ENCODE measurements at regions not wholly inside any gene's neighbourhood (a gene's known extent, or its start where the extent isn't known, plus 50 kb on each side); places are given as distances from the start of the nearest gene placed in this dataset.
"Not testable (repeated sequence)": the region's sequence is repeated elsewhere in the genome, so short reads cannot be mapped to it uniquely, and the experiment has no call there.

- no peaks in the 10 kb centered on the region for H3K4me1 ChIP-seq
- TF ChIP-seq POLR2AphosphoS5 (IDR thresholded peaks at IDR 0.05; ENCODE audit: insufficient read depth in 1 of 2, low read depth in 1 of 2) (no peak), POLR2A (IDR thresholded peaks at IDR 0.05) (no peak), CTCF (IDR thresholded peaks at IDR 0.05) (no peak)
- H3K27me3 ChIP-seq = no peaks in the 10 kb centered on the region
- H3K4me3 ChIP-seq = no peak overlapping the region
- intact Hi-C loops (cut with DNase I) = no loop called here
- no peak overlapping the region for H3K27ac ChIP-seq
- H3K36me3 ChIP-seq = no peaks in the 10 kb centered on the region
- no peak for DNase-seq (ENCODE audit: extremely low spot score in 2 of 2)
- no peaks in the 10 kb centered on the region for H3K9me3 ChIP-seq
These were observed 740.7 kb downstream of the CETN3 start for GRCh38 chr5:89668821-89669220.

- no peaks in the 10 kb centered on the region for H3K9me3 ChIP-seq
- no peak overlapping the region for H3K4me3 ChIP-seq
- TF ChIP-seq POLR2AphosphoS5 (IDR thresholded peaks at IDR 0.05; ENCODE audit: insufficient read depth in 1 of 2, low read depth in 1 of 2) (no peak), CTCF (IDR thresholded peaks at IDR 0.05) (no peak), POLR2A (IDR thresholded peaks at IDR 0.05) (no peak)
- DNase-seq (ENCODE audit: extremely low spot score in 2 of 2) = no peak
- no peaks in the 10 kb centered on the region for H3K4me1 ChIP-seq
- no peaks in the 10 kb centered on the region for H3K27me3 ChIP-seq
- intact Hi-C loops (cut with DNase I) = no loop called here
- H3K36me3 ChIP-seq = no peaks in the 10 kb centered on the region
- no peak overlapping the region for H3K27ac ChIP-seq
These were observed 747.1 kb downstream of the CETN3 start for GRCh38 chr5:89662499-89662898.

- Histone ChIP-seq H3K36me3 (no peaks in the 10 kb centered on the region), H3K27me3 (no peaks in the 10 kb centered on the region), H3K9me3 (no peaks in the 10 kb centered on the region), H3K4me3 (no peak overlapping the region), H3K4me1 (no peaks in the 10 kb centered on the region), H3K27ac (no peak overlapping the region)
- intact Hi-C loops (cut with DNase I) = no loop called here
- no peak for DNase-seq (ENCODE audit: extremely low spot score in 2 of 2)
- TF ChIP-seq POLR2AphosphoS5 (IDR thresholded peaks at IDR 0.05; ENCODE audit: insufficient read depth in 1 of 2, low read depth in 1 of 2) = no peak
- TF ChIP-seq CTCF (IDR thresholded peaks at IDR 0.05) = no peak
- no peak for TF ChIP-seq POLR2A (IDR thresholded peaks at IDR 0.05)
These were observed 755.9 kb upstream of the MEF2C start for GRCh38 chr5:89638871-89639270.

GRCh38 chr5:89634176-89634575 is 751.2 kb upstream of the MEF2C start:
- intact Hi-C loops (cut with DNase I); H3K4me3 ChIP-seq; H3K27me3 ChIP-seq; DNase-seq (ENCODE audit: extremely low spot score in 2 of 2); H3K27ac ChIP-seq; H3K4me1 ChIP-seq; H3K36me3 ChIP-seq; H3K9me3 ChIP-seq: not testable (repeated sequence)

- H3K4me1 ChIP-seq; DNase-seq (ENCODE audit: extremely low spot score in 2 of 2); intact Hi-C loops (cut with DNase I); H3K27ac ChIP-seq; H3K4me3 ChIP-seq; H3K27me3 ChIP-seq; H3K9me3 ChIP-seq; H3K36me3 ChIP-seq: not testable (repeated sequence)
These were observed 747.1 kb upstream of the MEF2C start for GRCh38 chr5:89630064-89630463.

- no peak for DNase-seq (ENCODE audit: extremely low spot score in 2 of 2)
- Histone ChIP-seq H3K9me3 (no peaks in the 10 kb centered on the region), H3K27ac (no peak overlapping the region), H3K36me3 (no peaks in the 10 kb centered on the region), H3K4me1 (no peaks in the 10 kb centered on the region), H3K4me3 (no peak overlapping the region), H3K27me3 (no peaks in the 10 kb centered on the region)
- no peak for TF ChIP-seq CTCF (IDR thresholded peaks at IDR 0.05)
- TF ChIP-seq POLR2AphosphoS5 (IDR thresholded peaks at IDR 0.05; ENCODE audit: insufficient read depth in 1 of 2, low read depth in 1 of 2) = no peak
- no peak for TF ChIP-seq POLR2A (IDR thresholded peaks at IDR 0.05)
- intact Hi-C loops (cut with DNase I) = no loop called here
These were observed 746.1 kb upstream of the MEF2C start for GRCh38 chr5:89628876-89629635.
